Caco-2 (cell line): ENCODE measurements at regions not wholly inside any gene's neighbourhood (a gene's known extent, or its start where the extent isn't known, plus 50 kb on each side); places are given as distances from the start of the nearest gene placed in this dataset.

Experiments
- BruUV-seq: library from RNA; stranded (reverse); fragments of 400-500 nt; replicated peaks from 2 replicates; lab custom pipeline; 2021; lab: Mats Ljungman, UMichigan
- CTCF ChIA-PET: fragments of 300-600 bp; sonication (Branson Sonifier 250); formaldehyde crosslinking; loops from one replicate; lab custom pipeline; 2022; ENCODE audit warnings: antibody characterized with exemption; lab: Charles Lee
- POLR2A ChIA-PET: fragments of 300-600 bp; sonication (Branson Sonifier 250); formaldehyde crosslinking; loops from one replicate; lab custom pipeline; 2022; ENCODE audit warnings: antibody characterized with exemption; lab: Charles Lee
- DNase-seq, 2 experiments: peaks; one replicate each; pipeline versions ENCODE4 v3.0.0 to v3.0.0-alpha.2; 2020 to 2022
- H3K27me3 ChIP-seq: replicated peaks from 2 replicates; pipeline ENCODE4 v1.6.0; 2011; ENCODE audit warnings: low read length; ENCODE audit not compliant: control insufficient read depth, insufficient read depth
- H3K36me3 ChIP-seq: 2 replicates; pipeline ENCODE4 v1.5.1; 2011; ENCODE audit warnings: low read length; ENCODE audit not compliant: control insufficient read depth, insufficient read depth
- H3K4me1 ChIP-seq: fragments of 250-450 bp; sonication (Bioruptor Pico); 2 replicates; pipeline ENCODE4 v1.5.1; 2020; ENCODE audit warnings: mild to moderate bottlenecking
- H3K4me3 ChIP-seq: 2 replicates; pipeline ENCODE4 v1.5.1; 2011; ENCODE audit warnings: low read depth, mild to moderate bottlenecking, control low read depth, low read length
- H3K9me3 ChIP-seq: fragments of 250-450 bp; sonication (Bioruptor Pico); 2 replicates; pipeline ENCODE4 v1.5.1; 2020; ENCODE audit warnings: mild to moderate bottlenecking, moderate library complexity
- H3K27ac Mint-ChIP-seq: one replicate; pipeline ENCODE4 v1.8.0; 2022; ENCODE audit warnings: mixed read lengths; ENCODE audit not compliant: unreplicated experiment
- H3K27me3 Mint-ChIP-seq: one replicate; pipeline ENCODE4 v1.8.0; 2022; ENCODE audit warnings: mixed read lengths; ENCODE audit not compliant: insufficient read depth, unreplicated experiment
- H3K36me3 Mint-ChIP-seq: one replicate; pipeline ENCODE4 v1.8.0; 2022; ENCODE audit warnings: mild to moderate bottlenecking, mixed read lengths; ENCODE audit not compliant: insufficient read depth, unreplicated experiment
- H3K4me1 Mint-ChIP-seq: one replicate; pipeline ENCODE4 v1.8.0; 2022; ENCODE audit warnings: low read depth, mixed read lengths; ENCODE audit not compliant: unreplicated experiment
- H3K4me3 Mint-ChIP-seq: one replicate; pipeline ENCODE4 v1.8.0; 2022; ENCODE audit warnings: mild to moderate bottlenecking, moderate library complexity, mixed read lengths; ENCODE audit not compliant: unreplicated experiment
- H3K9me3 Mint-ChIP-seq: one replicate; pipeline ENCODE4 v1.8.0; 2022; ENCODE audit warnings: mixed read lengths; ENCODE audit not compliant: unreplicated experiment
- intact Hi-C: fragments of 100-400 bp; cut with micrococcal nuclease; formaldehyde crosslinking; loops from one replicate; pipeline ENCODE4 v1.10.0; 2022; ENCODE audit not compliant: unreplicated experiment
- TF ChIP-seq, protein P1 (sequence below), 2 experiments: fragments of 200-600 bp in 1 of 2; IDR thresholded peaks; 1 replicate in 1 of 2; 2 replicates in 1 of 2; pipeline versions ENCODE4 v1.5.1 to v1.8.0; 2011 to 2022; ENCODE audit warnings: antibody characterized with exemption in 1 of 2, control low read depth in 1 of 2, inconsistent platforms in 1 of 2, low read depth in 1 of 2, low read length in 1 of 2, mild to moderate bottlenecking in 1 of 2, moderate library complexity in 1 of 2; ENCODE audit not compliant: insufficient read depth in 1 of 2, severe bottlenecking in 1 of 2, unreplicated experiment in 1 of 2

DNA sequence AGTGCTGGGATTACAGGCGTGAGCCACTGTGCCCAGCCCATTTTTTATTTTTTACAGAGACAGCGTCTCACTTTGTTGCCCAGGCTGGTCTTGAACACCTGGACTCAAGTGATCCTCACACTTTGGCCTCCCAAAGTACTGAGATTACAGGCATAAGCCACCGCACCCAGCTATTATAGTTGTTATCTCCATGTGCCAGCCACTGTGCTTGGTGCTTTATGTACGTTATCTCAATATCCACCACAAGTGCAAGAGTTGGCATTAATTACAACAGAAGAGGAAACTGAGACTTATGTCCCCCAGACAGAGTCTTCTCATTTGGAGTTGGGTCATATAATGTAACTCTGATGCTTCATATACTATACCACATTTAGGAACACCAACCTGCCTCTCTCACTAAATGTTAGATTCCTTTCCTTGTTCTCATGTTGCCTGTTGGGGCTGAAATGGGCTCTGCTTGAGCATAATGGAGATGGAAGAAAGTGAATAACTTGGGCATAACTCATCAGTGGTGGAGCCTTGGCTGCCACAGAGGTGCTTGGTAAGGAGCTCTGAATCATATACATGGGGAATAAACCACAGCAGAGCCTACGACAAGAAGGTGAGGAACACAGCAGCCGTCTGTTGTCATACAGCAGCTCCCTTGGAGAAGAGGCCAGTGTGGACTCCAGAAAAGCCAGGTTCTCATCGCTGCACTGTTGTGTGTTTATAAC lies 84.3 kb downstream of the SPRY1 start:
- ChIA-PET CTCF (no interaction called here), POLR2A (no interaction called here)
- Mint-ChIP-seq H3K4me1 (peaks cover 51% of the 10 kb centered on the region), H3K4me3 (no peak overlapping the region), H3K27me3 (no peaks in the 10 kb centered on the region), H3K9me3 (no peaks in the 10 kb centered on the region), H3K36me3 (peaks cover 7% of the 10 kb centered on the region), H3K27ac (peak overlapping the region; percentile 97)
- no peaks in the 10 kb centered on the region for H3K36me3 ChIP-seq
- H3K9me3 ChIP-seq: no peaks in the 10 kb centered on the region
- DNase-seq: no peak
- TF ChIP-seq, protein P1, sequence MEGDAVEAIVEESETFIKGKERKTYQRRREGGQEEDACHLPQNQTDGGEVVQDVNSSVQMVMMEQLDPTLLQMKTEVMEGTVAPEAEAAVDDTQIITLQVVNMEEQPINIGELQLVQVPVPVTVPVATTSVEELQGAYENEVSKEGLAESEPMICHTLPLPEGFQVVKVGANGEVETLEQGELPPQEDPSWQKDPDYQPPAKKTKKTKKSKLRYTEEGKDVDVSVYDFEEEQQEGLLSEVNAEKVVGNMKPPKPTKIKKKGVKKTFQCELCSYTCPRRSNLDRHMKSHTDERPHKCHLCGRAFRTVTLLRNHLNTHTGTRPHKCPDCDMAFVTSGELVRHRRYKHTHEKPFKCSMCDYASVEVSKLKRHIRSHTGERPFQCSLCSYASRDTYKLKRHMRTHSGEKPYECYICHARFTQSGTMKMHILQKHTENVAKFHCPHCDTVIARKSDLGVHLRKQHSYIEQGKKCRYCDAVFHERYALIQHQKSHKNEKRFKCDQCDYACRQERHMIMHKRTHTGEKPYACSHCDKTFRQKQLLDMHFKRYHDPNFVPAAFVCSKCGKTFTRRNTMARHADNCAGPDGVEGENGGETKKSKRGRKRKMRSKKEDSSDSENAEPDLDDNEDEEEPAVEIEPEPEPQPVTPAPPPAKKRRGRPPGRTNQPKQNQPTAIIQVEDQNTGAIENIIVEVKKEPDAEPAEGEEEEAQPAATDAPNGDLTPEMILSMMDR (IDR thresholded peaks at IDR 0.05; ENCODE audit: insufficient read depth in 1 of 2, low read depth in 1 of 2, low read length in 1 of 2, severe bottlenecking in 1 of 2, unreplicated experiment in 1 of 2): no peak
- no TSS peak for BruUV-seq
- peaks cover 48% of the 10 kb centered on the region for H3K4me1 ChIP-seq
- intact Hi-C loops: no loop called here
- H3K4me3 ChIP-seq: no peak overlapping the region
- no peaks in the 10 kb centered on the region for H3K27me3 ChIP-seq

DNA sequence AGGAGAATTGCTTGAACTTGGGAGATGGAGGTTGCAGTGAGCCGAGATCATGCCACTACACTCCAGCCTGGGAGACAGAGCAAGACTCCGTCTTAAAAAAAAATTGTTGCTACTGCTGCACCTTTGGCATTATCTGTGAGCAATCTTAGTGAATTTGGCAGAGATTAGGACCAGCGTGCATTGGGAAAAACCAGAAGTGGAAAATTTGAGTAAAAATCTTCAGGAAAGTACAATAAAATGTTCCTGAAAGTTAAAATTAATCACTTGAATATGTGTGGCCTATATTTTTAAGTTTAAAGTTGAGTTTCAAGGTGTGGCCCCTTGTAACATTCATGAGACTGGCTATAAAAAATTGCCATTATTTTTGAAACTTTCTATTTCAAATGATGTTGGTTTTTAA lies 85.1 kb downstream of the SPRY1 start:
- Mint-ChIP-seq H3K27me3 (no peaks in the 10 kb centered on the region), H3K4me1 (peaks cover 51% of the 10 kb centered on the region), H3K4me3 (no peak overlapping the region), H3K9me3 (no peaks in the 10 kb centered on the region), H3K36me3 (peaks cover 7% of the 10 kb centered on the region), H3K27ac (peak overlapping the region; percentile 97)
- Histone ChIP-seq H3K9me3 (no peaks in the 10 kb centered on the region), H3K27me3 (no peaks in the 10 kb centered on the region), H3K36me3 (no peaks in the 10 kb centered on the region), H3K4me3 (no peak overlapping the region), H3K4me1 (peaks cover 39% of the 10 kb centered on the region)
- no TSS peak for BruUV-seq
- TF ChIP-seq, protein P1 (IDR thresholded peaks at IDR 0.05; ENCODE audit: insufficient read depth in 1 of 2, low read depth in 1 of 2, low read length in 1 of 2, severe bottlenecking in 1 of 2, unreplicated experiment in 1 of 2): no peak
- CTCF ChIA-PET: no interaction called here
- POLR2A ChIA-PET: no interaction called here
- no peak for DNase-seq
- intact Hi-C loops: no loop called here

DNA sequence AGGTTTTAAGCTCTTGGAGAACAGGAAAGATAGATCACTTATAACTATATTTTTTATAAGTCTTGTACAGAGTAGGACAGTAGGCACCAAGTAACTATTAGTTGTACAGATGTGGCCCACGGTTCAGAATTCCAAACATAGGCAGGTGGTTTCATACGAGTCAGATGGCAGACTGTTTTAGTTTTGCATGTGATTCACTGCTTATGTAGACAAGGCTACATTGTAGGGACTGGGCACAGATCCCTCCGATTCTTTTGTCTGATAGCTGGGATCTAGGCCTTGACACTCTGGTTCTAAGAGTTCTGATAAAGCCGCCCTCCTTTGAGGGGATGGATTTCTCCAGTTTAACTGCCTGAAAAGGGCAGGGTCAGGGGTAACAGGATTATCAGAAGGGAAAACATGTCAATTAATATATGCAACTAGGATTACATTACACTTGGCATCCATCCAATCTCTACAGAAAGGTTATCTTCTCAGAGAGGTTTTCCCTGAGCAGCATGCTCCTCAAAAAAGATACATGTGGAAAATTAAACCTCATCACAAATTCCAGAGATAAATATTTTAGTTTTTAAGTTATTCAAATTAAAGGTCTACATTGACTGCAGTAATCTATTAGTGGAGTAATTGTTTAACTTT lies 87.8 kb downstream of the SPRY1 start:
- Histone ChIP-seq H3K36me3 (no peaks in the 10 kb centered on the region), H3K4me1 (peaks cover 17% of the 10 kb centered on the region), H3K9me3 (no peaks in the 10 kb centered on the region), H3K4me3 (no peak overlapping the region), H3K27me3 (no peaks in the 10 kb centered on the region)
- Mint-ChIP-seq H3K4me3 (no peak overlapping the region), H3K27me3 (no peaks in the 10 kb centered on the region), H3K27ac (no peak overlapping the region), H3K4me1 (peaks cover 24% of the 10 kb centered on the region), H3K36me3 (no peaks in the 10 kb centered on the region), H3K9me3 (no peaks in the 10 kb centered on the region)
- TF ChIP-seq, protein P1 (IDR thresholded peaks at IDR 0.05; ENCODE audit: insufficient read depth in 1 of 2, low read depth in 1 of 2, low read length in 1 of 2, severe bottlenecking in 1 of 2, unreplicated experiment in 1 of 2): no peak
- DNase-seq: no peak
- CTCF ChIA-PET: no interaction called here
- POLR2A ChIA-PET: no interaction called here
- no TSS peak for BruUV-seq
- intact Hi-C loops: no loop called here
